Activated CD8-positive, alpha-beta memory T cell treated with anti-CD3 and anti-CD28 coated beads, Interleukin-2, amount 50 U/mL, for 48 hours (primary cell): ENCODE measurements at regions not wholly inside any gene's neighbourhood (a gene's known extent, or its start where the extent isn't known, plus 50 kb on each side); places are given as distances from the start of the nearest gene placed in this dataset.
A peak's percentile ranks its signal among the peaks of the same experiment; 100 is the strongest.
"Not testable (repeated sequence)": the region's sequence is repeated elsewhere in the genome, so short reads cannot be mapped to it uniquely, and the experiment has no call there.

Source experiments
- DNase-seq: peaks from one replicate; pipeline ENCODE4 v3.0.0-alpha.2; 2020

DNA sequence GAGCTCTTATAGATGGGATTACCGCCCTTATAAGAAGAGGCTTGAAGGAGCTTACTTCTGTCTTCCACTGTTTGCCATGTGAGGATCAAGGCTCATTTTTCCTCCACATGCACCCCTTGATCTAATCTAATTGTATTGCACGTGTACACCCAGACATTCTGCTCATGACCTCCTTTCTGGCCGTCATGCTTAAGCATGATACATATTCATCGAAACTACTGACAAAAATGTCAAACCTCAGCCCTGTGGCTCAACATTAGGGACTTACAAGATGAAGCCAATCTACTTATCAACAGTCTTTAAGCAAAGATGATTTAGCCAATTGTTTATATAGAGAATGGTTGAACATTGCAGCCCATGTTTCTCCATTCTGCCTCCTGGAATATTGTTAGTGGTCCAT is 127.6 kb downstream of the XCL2 start:
- no peak for DNase-seq

GRCh38 chr1:168414914-168415313 is 128.9 kb downstream of the XCL2 start:
- no peak for DNase-seq

- DNase-seq, result no peak
Observed at GRCh38 chr1:168410464-168410863, 129.8 kb downstream of the TBX19 start.

GRCh38 chr1:168408884-168409283 is 128.2 kb downstream of the TBX19 start:
- peak; percentile 62 for DNase-seq

DNA sequence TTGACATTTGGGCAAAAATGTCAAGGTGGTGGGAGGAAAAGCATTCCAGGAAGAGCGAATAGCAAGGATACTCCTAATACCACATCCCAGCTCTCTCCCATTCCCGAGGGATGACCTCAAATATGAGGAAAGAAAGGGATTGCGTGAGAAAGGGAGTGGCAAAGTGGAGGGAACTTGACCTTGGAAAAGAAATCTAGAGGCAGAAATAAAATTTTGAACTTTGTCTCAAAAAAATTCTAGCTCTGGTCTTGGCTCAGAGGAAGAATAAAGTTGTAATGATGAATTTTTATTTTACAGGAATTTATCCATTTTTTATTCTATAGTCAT is 127.8 kb downstream of the TBX19 start:
- DNase-seq, result no peak

DNA sequence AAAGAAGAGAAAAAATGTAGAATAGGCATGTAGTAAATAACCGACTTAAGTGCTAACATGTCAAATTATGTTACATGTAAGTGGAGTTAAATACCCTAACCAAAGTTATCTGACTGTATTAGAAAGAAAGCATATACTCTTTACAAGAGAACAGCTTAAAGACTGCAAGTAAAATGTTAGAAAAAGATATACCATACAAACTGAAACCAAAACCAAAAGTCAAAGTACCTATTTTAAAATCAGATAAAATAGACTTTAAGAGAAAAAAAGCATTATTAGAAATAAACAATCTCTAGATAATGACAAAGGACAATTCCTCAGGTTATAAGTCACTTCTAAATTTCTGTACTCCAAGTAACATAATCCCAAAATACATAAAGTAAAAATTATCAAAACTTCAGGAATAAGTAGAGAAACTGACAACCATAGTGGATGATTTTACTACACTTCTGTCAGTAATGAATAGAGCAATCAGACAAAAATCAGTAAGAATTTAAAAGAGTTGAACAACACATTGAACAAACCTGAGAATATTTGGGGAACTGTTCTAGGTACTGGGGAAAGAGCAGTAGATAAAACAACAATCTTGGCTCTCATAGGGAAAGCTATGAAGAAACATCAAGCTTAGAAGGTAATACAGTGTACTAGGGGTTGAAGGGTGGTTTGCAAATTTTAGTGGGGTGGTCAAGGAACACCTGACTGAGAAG is 127.3 kb downstream of the TBX19 start:
- no peak for DNase-seq

DNA sequence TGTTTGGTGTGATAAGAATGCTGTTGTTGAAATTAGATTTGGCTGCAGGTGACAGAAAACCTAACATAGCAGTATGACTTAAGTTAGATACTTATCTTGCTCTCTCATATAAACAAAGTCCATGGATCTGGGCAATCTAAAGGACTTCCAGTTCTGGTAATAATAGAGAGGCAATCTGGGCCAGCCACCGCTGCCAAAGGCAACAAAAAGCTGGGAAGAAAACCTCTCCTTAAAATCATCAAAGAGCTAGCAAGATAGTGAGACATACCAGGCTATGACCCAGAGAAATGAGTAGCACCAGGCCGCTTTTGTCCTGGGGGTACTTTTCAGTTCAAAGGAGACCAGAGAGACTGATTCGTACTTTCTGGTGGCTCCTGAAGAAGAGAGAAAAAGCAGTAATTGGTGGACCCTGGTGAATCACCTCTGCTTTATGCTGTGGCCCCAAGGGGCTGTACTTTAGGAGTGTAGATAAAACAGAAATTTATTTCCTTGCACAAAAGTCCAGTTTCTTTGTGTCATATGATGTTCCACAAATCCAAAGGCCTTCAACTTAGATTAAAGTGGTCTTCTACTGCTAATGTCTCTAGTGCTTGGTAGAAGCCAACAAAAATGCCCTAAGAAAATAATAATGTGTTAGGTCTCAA is 125.4 kb downstream of the TBX19 start:
- no peak for DNase-seq

- no peak for DNase-seq
Observed at GRCh38 chr1:168403140-168403539, 122.5 kb downstream of the TBX19 start.

GRCh38 chr1:168402466-168402865 is 121.8 kb downstream of the TBX19 start:
- DNase-seq, result not testable (repeated sequence)

- DNase-seq, result no peak
Observed at GRCh38 chr1:168401341-168401740, 120.7 kb downstream of the TBX19 start.

DNA sequence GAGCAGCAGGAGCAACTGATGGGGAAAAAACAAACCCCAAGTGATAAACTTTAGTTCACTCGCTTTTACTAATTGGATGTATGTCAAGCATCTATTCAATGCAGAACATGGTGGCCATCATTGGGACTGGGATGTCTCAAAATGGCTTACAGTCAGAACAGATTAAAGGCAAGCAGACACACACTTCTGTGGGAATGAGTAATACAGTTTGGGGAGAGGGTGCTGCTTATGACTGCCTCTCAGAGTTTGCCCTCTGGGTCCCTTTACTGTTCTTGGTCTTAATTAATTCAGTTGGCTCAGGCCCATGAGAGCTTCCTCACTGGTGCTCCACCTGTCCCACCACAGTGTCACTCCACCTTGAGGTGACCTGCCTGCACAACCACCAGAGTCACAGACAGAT is 119.5 kb downstream of the TBX19 start:
- DNase-seq, result no peak

DNA sequence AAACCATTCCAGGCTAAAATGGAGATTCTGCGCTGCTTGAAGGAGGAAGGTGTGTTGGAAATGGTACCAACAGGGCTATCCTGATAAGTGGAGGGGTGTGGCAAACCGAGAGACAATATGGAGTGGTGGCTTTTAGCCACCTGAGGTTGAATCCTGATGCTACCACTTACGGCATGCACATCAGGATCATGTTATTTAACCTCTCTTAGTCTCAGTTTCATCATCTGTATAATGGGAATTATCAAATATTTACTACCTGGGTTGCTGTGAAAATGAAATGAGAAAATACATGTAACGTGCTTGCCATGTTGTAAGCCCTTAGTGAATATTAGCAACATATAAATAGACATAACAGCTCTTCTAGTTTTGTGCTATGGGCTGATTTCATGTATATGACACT is 117.1 kb downstream of the TBX19 start:
- DNase-seq, result no peak

- no peak for DNase-seq
Observed at GRCh38 chr1:168396940-168397684, 116.4 kb downstream of the TBX19 start.

DNA sequence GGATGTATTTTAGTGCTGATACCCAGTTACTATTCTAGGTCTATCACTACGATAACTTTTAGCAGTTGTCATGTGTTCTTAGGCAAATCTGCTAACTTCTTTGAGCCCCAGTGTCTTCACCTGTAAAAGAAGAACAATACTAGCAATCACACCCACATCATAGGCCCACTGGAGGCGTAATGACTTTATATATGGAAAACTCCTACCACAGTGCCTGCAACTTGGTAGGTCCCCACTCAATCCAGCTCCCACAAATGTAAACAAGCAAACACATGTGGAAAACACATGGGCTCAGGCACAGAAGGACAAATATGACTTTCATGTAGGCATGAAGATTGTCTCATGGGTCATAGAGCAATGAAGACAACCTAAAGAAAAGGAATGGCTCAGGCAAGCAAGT is 115.8 kb downstream of the TBX19 start:
- no peak for DNase-seq

- no peak for DNase-seq
Observed at GRCh38 chr1:168394858-168395257, 114.2 kb downstream of the TBX19 start.

GRCh38 chr1:168392958-168393549 is 112.4 kb downstream of the TBX19 start:
- no peak for DNase-seq

- DNase-seq, result no peak
Observed at GRCh38 chr1:168391851-168392681, 111.4 kb downstream of the TBX19 start.

DNA sequence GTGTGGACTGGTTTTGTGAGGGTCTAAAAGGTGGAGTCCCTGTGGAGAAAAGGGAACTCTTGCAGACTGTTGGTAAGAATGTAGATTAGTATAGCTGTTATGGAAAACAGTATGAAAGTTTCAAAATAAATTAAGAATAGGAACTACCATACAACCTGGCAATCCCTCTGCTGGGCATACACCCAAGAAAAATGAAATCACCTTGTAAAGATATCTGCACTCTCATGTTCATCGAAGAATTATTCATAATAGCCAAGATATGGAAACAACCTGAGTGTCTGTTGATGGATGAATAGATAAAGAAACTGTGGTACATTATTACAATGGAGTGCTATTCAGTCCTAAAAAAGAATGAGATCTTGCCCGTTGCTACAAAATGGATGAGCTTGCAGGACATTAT is 109.6 kb downstream of the TBX19 start:
- no peak for DNase-seq

DNA sequence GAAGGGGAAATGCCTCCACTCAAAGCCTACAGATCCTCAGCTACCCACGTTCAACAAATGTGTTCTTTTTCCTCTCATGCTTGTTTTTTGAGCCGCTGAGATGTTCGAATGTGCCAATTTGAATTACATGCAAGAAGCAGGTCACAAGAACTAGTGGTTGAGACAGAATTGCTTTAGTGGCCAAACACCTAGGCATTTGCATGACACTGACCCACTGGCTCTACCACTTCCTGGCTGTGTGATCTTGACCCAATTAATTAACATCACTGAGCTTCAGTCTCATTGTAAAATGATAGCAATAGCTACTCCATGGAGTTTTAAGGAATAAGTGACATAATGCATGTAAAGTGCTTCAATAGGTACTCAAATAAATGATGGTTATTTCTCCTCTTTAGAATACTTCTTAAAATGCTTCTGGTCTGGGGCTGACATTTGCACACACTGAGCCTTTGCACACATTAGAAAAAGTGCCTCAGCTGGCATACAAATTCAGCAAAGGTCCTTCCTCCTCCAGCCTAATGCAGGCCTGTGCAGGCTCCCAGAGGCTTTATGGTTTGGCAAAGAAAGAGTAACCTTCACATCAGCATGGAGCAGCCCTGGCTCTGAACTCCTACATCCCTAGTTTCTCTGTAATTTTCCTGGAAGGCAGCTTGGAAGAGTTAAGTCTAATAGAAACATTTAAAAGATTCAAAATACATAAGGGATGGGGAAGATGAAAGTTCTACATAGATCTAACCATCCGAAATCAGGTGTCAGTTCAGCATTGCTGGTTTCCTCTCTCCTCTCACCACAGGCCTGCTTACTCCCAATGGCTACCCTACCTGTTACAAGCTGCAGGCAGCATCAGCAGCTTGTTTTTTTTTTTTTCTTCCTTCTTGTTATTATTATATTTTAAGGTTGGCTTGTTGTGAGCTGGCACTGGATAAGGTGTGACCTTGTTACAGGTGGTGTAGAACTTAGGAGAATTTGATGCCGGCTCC is 107.4 kb downstream of the TBX19 start:
- no peak for DNase-seq

GRCh38 chr1:168386949-168387586 is 106.4 kb downstream of the TBX19 start:
- DNase-seq, result peak; percentile 87

DNA sequence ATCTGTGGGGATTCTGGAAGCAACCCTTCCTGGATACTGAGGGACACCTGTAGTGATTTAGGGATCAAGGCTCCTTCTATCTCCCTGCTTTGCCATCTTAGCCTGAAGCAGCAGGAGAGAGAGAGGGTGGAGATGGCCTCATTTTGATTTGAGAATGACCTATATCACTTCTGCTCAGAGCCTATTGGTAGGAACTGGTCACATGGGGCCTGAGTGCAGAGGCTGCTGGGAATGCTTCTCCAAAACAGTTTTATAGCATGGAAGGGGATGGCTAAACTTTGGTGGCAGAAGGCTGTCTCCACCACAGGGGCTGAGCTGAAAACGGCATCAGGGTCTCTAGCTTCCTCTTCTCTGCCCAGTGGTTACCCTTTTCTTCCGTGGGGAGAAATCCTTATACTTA is 105.8 kb downstream of the TBX19 start:
- no peak for DNase-seq
